H1 (cell line): ENCODE measurements at regions not wholly inside any gene's neighbourhood (a gene's known extent, or its start where the extent isn't known, plus 50 kb on each side); places are given as distances from the start of the nearest gene placed in this dataset.

Source experiments
- CTCF ChIA-PET: fragments of 300-600 bp; sonication (Branson Sonifier 250); formaldehyde crosslinking; loops from one replicate; lab custom pipeline; 2021; ENCODE audit not compliant: partially characterized antibody; lab: Charles Lee
- POLR2A ChIA-PET: fragments of 300-600 bp; sonication (Branson Sonifier 250); formaldehyde crosslinking; loops from one replicate; lab custom pipeline; 2021; ENCODE audit warnings: inconsistent platforms; ENCODE audit not compliant: partially characterized antibody; lab: Charles Lee
- DNase-seq, 2 experiments: peaks; one replicate each; pipeline versions ENCODE4 v3.0.0 to v3.0.0-alpha.2; 2010 to 2022; ENCODE audit warnings: low spot score in 2 of 2, low read depth in 1 of 2, mixed read lengths in 1 of 2
- FAIRE-seq: peaks from 2 replicates; lab custom pipeline; 2011; peaks lifted over from hg19 to GRCh38; lab: Jason Lieb, UNC
- H2AFZ ChIP-seq: 2 replicates; pipeline ENCODE4 v1.8.1; 2012; ENCODE audit warnings: low read length, inconsistent platforms
- H2AK5ac ChIP-seq: 2 replicates; pipeline ENCODE4 v1.6.1; 2013; ENCODE audit warnings: low read depth, low read length
- H2BK120ac ChIP-seq: replicated peaks from 2 replicates; pipeline ENCODE3; 2013; ENCODE audit warnings: low read depth, low read length, inconsistent platforms
- H2BK12ac ChIP-seq: 2 replicates; pipeline ENCODE4 v1.6.1; 2013; ENCODE audit warnings: low read depth, low read length
- H2BK15ac ChIP-seq: 2 replicates; pipeline ENCODE4 v1.6.1; 2013; ENCODE audit warnings: low read length
- H2BK20ac ChIP-seq: 2 replicates; pipeline ENCODE4 v1.6.1; 2013; ENCODE audit warnings: low read length
- H2BK5ac ChIP-seq: 2 replicates; pipeline ENCODE4 v1.6.1; 2013; ENCODE audit warnings: low read depth, low read length
- H3K14ac ChIP-seq: 2 replicates; pipeline ENCODE4 v1.6.1; 2013; ENCODE audit warnings: inconsistent platforms; ENCODE audit not compliant: insufficient read length
- H3K18ac ChIP-seq: 2 replicates; pipeline ENCODE4 v1.6.1; 2013; ENCODE audit warnings: low read length; ENCODE audit errors: extremely low read depth
- H3K23ac ChIP-seq: 2 replicates; pipeline ENCODE4 v1.6.1; 2013; ENCODE audit warnings: inconsistent platforms; ENCODE audit not compliant: insufficient read length
- H3K23me2 ChIP-seq: 2 replicates; pipeline ENCODE4 v1.6.1; 2013; ENCODE audit warnings: low read depth, low read length
- H3K27ac ChIP-seq: 2 replicates; pipeline ENCODE4 v1.6.1; 2011; ENCODE audit warnings: low read depth, low read length, inconsistent platforms
- H3K27me3 ChIP-seq, 4 experiments: replicated peaks in 1 of 4; 1 replicate in 1 of 4; 2 replicates in 3 of 4; pipeline versions ENCODE4 v1.6.1 to v1.8.1; 2011 to 2013; ENCODE audit warnings: low read length in 3 of 4, mild to moderate bottlenecking in 3 of 4, inconsistent platforms in 2 of 4, mixed read lengths in 2 of 4, moderate library complexity in 1 of 4; ENCODE audit not compliant: control insufficient read depth in 3 of 4, insufficient read depth in 3 of 4; ENCODE audit errors: extremely low read depth in 1 of 4
- H3K36me3 ChIP-seq, 4 experiments: 2 replicates each; pipeline versions ENCODE4 v1.6.1 to v1.8.1; 2011 to 2013; ENCODE audit warnings: mild to moderate bottlenecking in 4 of 4, low read length in 3 of 4, moderate library complexity in 2 of 4, control low read depth in 1 of 4, inconsistent platforms in 1 of 4; ENCODE audit not compliant: insufficient read depth in 4 of 4, control insufficient read depth in 2 of 4
- H3K4ac ChIP-seq: replicated peaks from 2 replicates; pipeline ENCODE3; 2013; ENCODE audit warnings: low read length, low read depth, mixed read lengths, inconsistent platforms; ENCODE audit not compliant: insufficient read length
- H3K4me1 ChIP-seq, 4 experiments: replicated peaks in 1 of 4; 1 replicate in 1 of 4; 2 replicates in 3 of 4; pipeline versions ENCODE4 v1.6.1 to v1.8.1; 2011 to 2013; ENCODE audit warnings: low read length in 3 of 4, inconsistent platforms in 2 of 4, mixed read lengths in 1 of 4; ENCODE audit not compliant: insufficient read depth in 4 of 4, control insufficient read depth in 3 of 4
- H3K4me2 ChIP-seq, 2 experiments: 2 replicates each; pipeline versions ENCODE4 v1.6.1 to v1.8.1; 2011 to 2013; ENCODE audit warnings: low read depth in 2 of 2, low read length in 2 of 2, control low read depth in 1 of 2, inconsistent platforms in 1 of 2, mild to moderate bottlenecking in 1 of 2; ENCODE audit not compliant: insufficient read depth in 1 of 2
- H3K4me3 ChIP-seq, 4 experiments: fragments of 200-600, 300-600 bp in 1 of 4; sonication (generic), shearing (Covaris generic), sonication (Bioruptor Twin) in 1 of 4; 2 replicates each; pipeline versions ENCODE4 v1.5.1 to v1.8.1; 2011 to 2016; ENCODE audit warnings: low read length in 4 of 4, low read depth in 3 of 4, control low read depth in 2 of 4, inconsistent platforms in 2 of 4, mild to moderate bottlenecking in 2 of 4, mixed read lengths in 1 of 4, moderate library complexity in 1 of 4; ENCODE audit not compliant: insufficient read depth in 2 of 4; ENCODE audit errors: extremely low read depth in 1 of 4
- H3K56ac ChIP-seq: replicated peaks from 2 replicates; pipeline ENCODE3; 2013; ENCODE audit warnings: low read depth, mild to moderate bottlenecking, mixed read lengths, low read length, inconsistent platforms; ENCODE audit not compliant: insufficient read length
- H3K79me1 ChIP-seq: 2 replicates; pipeline ENCODE4 v1.6.1; 2013; ENCODE audit warnings: low read depth, low read length, control low read depth
- H3K79me2 ChIP-seq, 2 experiments: 2 replicates each; pipeline versions ENCODE4 v1.6.1 to v1.8.1; 2012 to 2013; ENCODE audit warnings: low read length in 2 of 2, mild to moderate bottlenecking in 2 of 2, inconsistent platforms in 1 of 2; ENCODE audit not compliant: insufficient read depth in 2 of 2, control insufficient read depth in 1 of 2
- H3K9ac ChIP-seq, 4 experiments: replicated peaks in 1 of 4; 1 replicate in 1 of 4; 2 replicates in 3 of 4; pipeline versions ENCODE4 v1.6.1 to v1.8.1; 2011 to 2013; ENCODE audit warnings: low read depth in 3 of 4, low read length in 3 of 4, control low read depth in 2 of 4, mild to moderate bottlenecking in 2 of 4, moderate library complexity in 2 of 4, inconsistent platforms in 1 of 4; ENCODE audit errors: extremely low read depth in 1 of 4
- H3K9me3 ChIP-seq, 2 experiments: 2 replicates each; pipeline versions ENCODE4 v1.6.1 to v1.8.1; 2012 to 2013; ENCODE audit warnings: mild to moderate bottlenecking in 2 of 2, moderate library complexity in 2 of 2, control low read depth in 1 of 2, inconsistent platforms in 1 of 2, low read depth in 1 of 2, low read length in 1 of 2, mixed read lengths in 1 of 2; ENCODE audit not compliant: insufficient read depth in 2 of 2
- H4K20me1 ChIP-seq, 2 experiments: replicated peaks in 1 of 2; 2 replicates each; pipeline versions ENCODE3 to v1.8.1; 2011 to 2013; ENCODE audit warnings: inconsistent platforms in 2 of 2, low read length in 2 of 2, mild to moderate bottlenecking in 1 of 2; ENCODE audit not compliant: insufficient read depth in 2 of 2, control insufficient read depth in 1 of 2
- H4K5ac ChIP-seq: 2 replicates; pipeline ENCODE4 v1.6.1; 2013; ENCODE audit warnings: low read length, low read depth, mixed read lengths, inconsistent platforms; ENCODE audit not compliant: insufficient read length
- H4K8ac ChIP-seq: 2 replicates; pipeline ENCODE4 v1.8.0; 2013; ENCODE audit warnings: mild to moderate bottlenecking, moderate library complexity, low read length, inconsistent platforms; ENCODE audit not compliant: insufficient read depth; ENCODE audit errors: extremely low read depth
- H4K91ac ChIP-seq: replicated peaks from 2 replicates; pipeline ENCODE3; 2013; ENCODE audit warnings: low read length, mixed read lengths, inconsistent platforms; ENCODE audit not compliant: insufficient read length
- CBX8 ChIP-seq: fragments of 300-800, 300-1000 bp; sonication (generic); IDR thresholded peaks from 2 replicates; pipeline ENCODE4 v1.7.1; 2016; ENCODE audit warnings: low read depth, low read length, borderline replicate concordance
- E2F6 ChIP-seq: IDR thresholded peaks from 2 replicates; pipeline ENCODE4 v1.6.1; 2012; ENCODE audit warnings: inconsistent platforms
- EGR1 ChIP-seq: IDR thresholded peaks from 2 replicates; pipeline ENCODE4 v1.6.1; 2011; ENCODE audit warnings: low read depth, low read length, borderline replicate concordance
- HDAC2 ChIP-seq, 2 experiments: fragments of 300-600 bp in 1 of 2; sonication (generic) in 1 of 2; IDR thresholded peaks; 2 replicates each; pipeline ENCODE4 v1.6.1; 2011 to 2012; ENCODE audit warnings: low read depth in 2 of 2, low read length in 2 of 2, mild to moderate bottlenecking in 2 of 2, moderate library complexity in 2 of 2, borderline replicate concordance in 1 of 2, inconsistent platforms in 1 of 2
- POLR2AphosphoS5 ChIP-seq: IDR thresholded peaks from 2 replicates; pipeline ENCODE4 v1.6.1; 2011; ENCODE audit warnings: low read depth, low read length
- RBBP5 ChIP-seq: IDR thresholded peaks from 2 replicates; pipeline ENCODE4 v1.7.1; 2012; ENCODE audit warnings: low read depth, mild to moderate bottlenecking, inconsistent platforms, low read length, moderate library complexity, borderline replicate concordance
- SIRT6 ChIP-seq: IDR thresholded peaks from one replicate; pipeline ENCODE4 v1.7.1; 2012; ENCODE audit warnings: low read length, inconsistent platforms
- SRF ChIP-seq: IDR thresholded peaks from 2 replicates; pipeline ENCODE4 v1.6.1; 2011; ENCODE audit warnings: mild to moderate bottlenecking, low read depth, low read length, moderate library complexity
- TAF7 ChIP-seq: optimal IDR thresholded peaks from 2 replicates; pipeline ENCODE3; 2011; ENCODE audit warnings: low read depth, mild to moderate bottlenecking, inconsistent platforms, low read length, moderate library complexity, borderline replicate concordance
- WGBS, 2 experiments: shearing (Covaris generic) in 1 of 2; methylation state at CpG; one replicate each; pipeline versions ENCODE4 v1.1.6 to v1.1.7; 2013 to 2015; ENCODE audit warnings: low lambda C conversion rate in 2 of 2, mixed read lengths in 2 of 2, inconsistent platforms in 1 of 2, low coverage in 1 of 2, missing lambda C conversion rate in 1 of 2; ENCODE audit not compliant: insufficient replicate concordance in 2 of 2, insufficient coverage in 1 of 2, insufficient read length in 1 of 2; ENCODE audit errors: extremely low coverage in 1 of 2, missing lambda C conversion rate in 1 of 2; 5-methylcytosine and 5-hydroxymethylcytosine counted together

- no peak overlapping the region for H3K18ac ChIP-seq
- H3K4me1 ChIP-seq: no peaks in the 10 kb centered on the region
- no peaks in the 10 kb centered on the region for H3K79me1 ChIP-seq
- H2BK5ac ChIP-seq: no peak overlapping the region
- POLR2A ChIA-PET: no interaction called here
- no peak overlapping the region for H2BK12ac ChIP-seq
- H3K9me3 ChIP-seq: no peaks in the 10 kb centered on the region
- H4K20me1 ChIP-seq: no peaks in the 10 kb centered on the region
- FAIRE-seq: no peak
- 87% methylated on average over 4 of the region's 4 CpGs; no CpG with 5 or more reads in 1 of the 2 experiments for WGBS, 2 experiments
- H2BK20ac ChIP-seq: no peak overlapping the region
- TF ChIP-seq EGR1: no peak
- no peak for TF ChIP-seq HDAC2 (IDR thresholded peaks at IDR 0.05; ENCODE audit: borderline replicate concordance in 1 of 2, low read depth in 2 of 2, low read length in 2 of 2)
- no peak for TF ChIP-seq SRF
- no peak for TF ChIP-seq RBBP5
- TF ChIP-seq POLR2AphosphoS5: no peak
- no peak for TF ChIP-seq SIRT6
- TF ChIP-seq TAF7: no peak
- TF ChIP-seq CBX8: no peak
- TF ChIP-seq E2F6: no peak
- TF ChIP-seq, all 59 proteins: peak for 0
- H4K5ac ChIP-seq: no peak overlapping the region
- no peak overlapping the region for H2BK15ac ChIP-seq
- H4K91ac ChIP-seq: no peak overlapping the region
- no peaks in the 10 kb centered on the region for H3K79me2 ChIP-seq
- H3K27ac ChIP-seq: no peak overlapping the region
- no peak for DNase-seq
- no peak overlapping the region for H2BK120ac ChIP-seq
- H3K23me2 ChIP-seq: no peaks in the 10 kb centered on the region
- CTCF ChIA-PET: interaction anchor here (1.1 kb wide), 1 partner anchor 16 kb away, joined by 3 read pairs; no protein-coding TSS in a partner anchor
- H3K23ac ChIP-seq: no peak overlapping the region
- H3K56ac ChIP-seq: no peak overlapping the region
- H4K8ac ChIP-seq: no peak overlapping the region
- H3K14ac ChIP-seq: no peak overlapping the region
- H2AK5ac ChIP-seq: no peak overlapping the region
- H3K36me3 ChIP-seq: no peaks in the 10 kb centered on the region; a peak in 1 of 8 replicates
- no peak overlapping the region for H3K4ac ChIP-seq
- no peak overlapping the region for H2AFZ ChIP-seq
- no peak overlapping the region for H3K4me2 ChIP-seq
- H3K9ac ChIP-seq: no peak overlapping the region
- no peak overlapping the region for H3K4me3 ChIP-seq
- peaks cover 0 to 2% (median 0%) of the 10 kb centered on the region in 4 experiments; a peak in 1 of 7 replicates for H3K27me3 ChIP-seq
These were observed 305.5 kb upstream of the CLINT1 start for GRCh38 chr5:158164296-158165047.
